Esophagus squamous epithelium (tissue), 4 donors: ENCODE measurements at regions not wholly inside any gene's neighbourhood (a gene's known extent, or its start where the extent isn't known, plus 50 kb on each side); places are given as distances from the start of the nearest gene placed in this dataset.

Source experiments
- CTCF ChIP-seq, 6 experiments: fragments of 450-650 bp in 4 of 6; fragments of 200-600 bp in 2 of 6; sonication (generic) in 2 of 6; IDR thresholded peaks; one replicate each; pipeline ENCODE4 v1.5.1; 2016 to 2019; ENCODE audit warnings: antibody characterized with exemption in 6 of 6, mild to moderate bottlenecking in 4 of 6, moderate library complexity in 4 of 6
- POLR2A ChIP-seq, 4 donors: fragments of 450-650 bp; IDR thresholded peaks; one replicate each; pipeline ENCODE4 v1.6.1; 2017; ENCODE audit warnings: antibody characterized with exemption in 4 of 4, mild to moderate bottlenecking in 4 of 4, moderate library complexity in 3 of 4

GRCh38 chr16:65532258-65532657 is 410.4 kb upstream of the CDH11 start:
- TF ChIP-seq CTCF (IDR thresholded peaks at IDR 0.05) (no peak), POLR2A (IDR thresholded peaks at IDR 0.05) (no peak)
